K562 (cell line): ENCODE measurements at regions not wholly inside any gene's neighbourhood (a gene's known extent, or its start where the extent isn't known, plus 50 kb on each side); places are given as distances from the start of the nearest gene placed in this dataset.

ENCODE experiments used
- ATAC-seq: fragments of 200-7000 bp; cut with Tn5 transposase; 3 replicates; pipeline ENCODE4 v1.9.1; 2020; ENCODE audit warnings: moderate library complexity
- BruUV-seq: library from RNA; stranded (reverse); fragments of 400-500 nt; replicated peaks from 2 replicates; lab custom pipeline; 2021; lab: Mats Ljungman, UMichigan
- CTCF ChIA-PET: fragments of 300-600 bp; formaldehyde crosslinking; extraction: SDS; loops from one replicate; lab custom pipeline; 2021; ENCODE audit warnings: low intra/inter-chr PET ratio; lab: Yijun Ruan, JAX
- POLR2A ChIA-PET: fragments of 300-600, 350-650 bp; sonication (Branson Sonifier 250); formaldehyde crosslinking; extraction: SDS; loops from one replicate; lab custom pipeline; 2021; ENCODE audit warnings: antibody characterized with exemption, inconsistent platforms; lab: Yijun Ruan, JAX
- DNase-seq, 4 experiments: peaks; one replicate each; pipeline versions ENCODE4 v3.0.0 to v3.0.0-alpha.2; 2011 to 2018; ENCODE audit warnings: low spot score in 3 of 4, mixed read lengths in 3 of 4; ENCODE audit errors: extremely low read depth in 1 of 4
- FAIRE-seq: peaks from 2 replicates; lab custom pipeline; 2011; peaks lifted over from hg19 to GRCh38; lab: Jason Lieb, UNC
- H2AFZ ChIP-seq: 2 replicates; pipeline ENCODE4 v1.6.0; 2011; ENCODE audit warnings: low read depth, low read length, control low read depth, inconsistent platforms
- H3K27ac ChIP-seq: fragments of 200-600 bp; 3 replicates; pipeline ENCODE4 v1.8.0; 2011; ENCODE audit warnings: low read depth, mild to moderate bottlenecking, control low read depth, inconsistent platforms, low read length, moderate library complexity, mixed read lengths; ENCODE audit errors: extremely low read depth
- H3K27me3 ChIP-seq, 2 experiments: fragments of 300-600 bp in 1 of 2; 2 replicates in 1 of 2; 3 replicates in 1 of 2; pipeline versions ENCODE4 v1.6.0 to v1.8.0; 2011; ENCODE audit warnings: inconsistent platforms in 2 of 2, low read length in 2 of 2, mild to moderate bottlenecking in 1 of 2, mixed read lengths in 1 of 2, moderate library complexity in 1 of 2; ENCODE audit not compliant: control insufficient read depth in 2 of 2, insufficient read depth in 2 of 2
- H3K36me3 ChIP-seq: fragments of 300-600 bp; 3 replicates; pipeline ENCODE4 v1.8.0; 2011; ENCODE audit warnings: mild to moderate bottlenecking, low read length, inconsistent platforms; ENCODE audit not compliant: control insufficient read depth, insufficient read depth
- H3K4me1 ChIP-seq, 2 experiments: fragments of 200-600 bp in 1 of 2; replicated peaks in 1 of 2; 2 replicates in 1 of 2; 3 replicates in 1 of 2; pipeline versions ENCODE4 v1.5.1 to v1.8.0; 2011; ENCODE audit warnings: inconsistent platforms in 2 of 2, low read length in 2 of 2, mild to moderate bottlenecking in 1 of 2, mixed read lengths in 1 of 2, moderate library complexity in 1 of 2; ENCODE audit not compliant: control insufficient read depth in 2 of 2, insufficient read depth in 2 of 2
- H3K4me2 ChIP-seq: 2 replicates; pipeline ENCODE4 v1.6.1; 2011; ENCODE audit warnings: low read length, control low read depth, inconsistent platforms, mixed read lengths; ENCODE audit not compliant: insufficient read depth
- H3K4me3 ChIP-seq: fragments of 200-600 bp; sonication (generic), shearing (Covaris generic); 2 replicates; pipeline ENCODE4 v1.5.1; 2016; ENCODE audit warnings: control low read depth, inconsistent platforms
- H3K79me2 ChIP-seq: fragments of 200-600 bp; 3 replicates; pipeline ENCODE4 v1.8.0; 2011; ENCODE audit warnings: low read length, inconsistent platforms; ENCODE audit not compliant: control insufficient read depth, insufficient read depth
- H3K9ac ChIP-seq, 2 experiments: 2 replicates each; pipeline versions ENCODE4 v1.6.0 to v1.6.1; 2011; ENCODE audit warnings: low read depth in 2 of 2, low read length in 2 of 2, control low read depth in 1 of 2, inconsistent platforms in 1 of 2, mild to moderate bottlenecking in 1 of 2, mixed read lengths in 1 of 2; ENCODE audit not compliant: insufficient read depth in 1 of 2
- H3K9me1 ChIP-seq: one replicate; pipeline ENCODE4 v1.6.0; 2011; ENCODE audit warnings: inconsistent platforms, mild to moderate bottlenecking, low read length, moderate library complexity; ENCODE audit not compliant: control insufficient read depth, insufficient read depth
- H3K9me3 ChIP-seq: replicated peaks from 2 replicates; pipeline ENCODE4 v1.5.1; 2011; ENCODE audit warnings: low read depth, low read length, inconsistent platforms; ENCODE audit not compliant: control insufficient read depth, insufficient read depth
- H4K20me1 ChIP-seq: replicated peaks from 2 replicates; pipeline ENCODE4 v1.6.1; 2011; ENCODE audit warnings: low read length, inconsistent platforms, mixed read lengths; ENCODE audit not compliant: control insufficient read depth, insufficient read depth
- BCLAF1 ChIP-seq, 2 experiments: fragments of 450-650 bp in 1 of 2; IDR thresholded peaks; 2 replicates each; pipeline ENCODE4 v1.6.1; 2011 to 2017; ENCODE audit warnings: low read depth in 2 of 2, antibody characterized with exemption in 1 of 2, borderline replicate concordance in 1 of 2, low read length in 1 of 2, mild to moderate bottlenecking in 1 of 2, mixed read lengths in 1 of 2; ENCODE audit not compliant: control insufficient read depth in 1 of 2
- ETV5 ChIP-seq: sonication (generic); formaldehyde crosslinking; IDR thresholded peaks from 2 replicates; pipeline ENCODE4 v1.4.0; 2020; ENCODE audit warnings: low read depth, mild to moderate bottlenecking, missing genetic modification reagents
- HES1 ChIP-seq: fragments of 450-650 bp; IDR thresholded peaks from 2 replicates; pipeline ENCODE4 v1.6.1; 2016; ENCODE audit warnings: low read depth, mild to moderate bottlenecking, moderate library complexity
- MCM3 ChIP-seq: fragments of 450-650 bp; IDR thresholded peaks from 2 replicates; pipeline ENCODE4 v1.6.1; 2016
- RFX1 ChIP-seq: fragments of 450-650 bp; IDR thresholded peaks from 2 replicates; pipeline ENCODE4 v1.6.1; 2016; ENCODE audit warnings: mild to moderate bottlenecking, moderate library complexity
- SFPQ ChIP-seq: fragments of 200-400 bp; formaldehyde crosslinking; IDR thresholded peaks from 2 replicates; pipeline ENCODE4 v1.6.1; 2017; ENCODE audit warnings: mild to moderate bottlenecking, low read depth, low read length, moderate library complexity
- SNRNP70 ChIP-seq: fragments of 200-400 bp; formaldehyde crosslinking; optimal IDR thresholded peaks from 2 replicates; pipeline ENCODE3; 2017; ENCODE audit warnings: low read depth, low read length
- TCF7 ChIP-seq: sonication (generic); IDR thresholded peaks from 2 replicates; pipeline ENCODE4 v1.6.1; 2016; ENCODE audit warnings: antibody characterized with exemption, borderline replicate concordance
- TEAD1 ChIP-seq, 2 experiments: fragments of 450-650 bp in 1 of 2; sonication (generic) in 1 of 2; formaldehyde crosslinking; IDR thresholded peaks; 2 replicates each; pipeline versions ENCODE4 v1.4.0 to v1.8.0; 2020 to 2022; ENCODE audit warnings: mild to moderate bottlenecking in 2 of 2, missing genetic modification reagents in 1 of 2
- ZFP1 ChIP-seq: fragments of 450-650 bp; formaldehyde crosslinking; IDR thresholded peaks from 2 replicates; pipeline ENCODE4 v1.4.0; 2020; ENCODE audit warnings: mild to moderate bottlenecking, mixed read lengths
- ZNF24 ChIP-seq: fragments of 450-650 bp; IDR thresholded peaks from 2 replicates; pipeline ENCODE4 v1.6.1; 2016
- WGBS: fragments of 100-300 bp; shearing (Covaris generic); methylation state at CpG from one replicate; pipeline ENCODE4 v1.1.6; 2016; ENCODE audit warnings: low coverage, mixed read lengths; ENCODE audit not compliant: insufficient coverage; ENCODE audit errors: missing lambda C conversion rate; 5-methylcytosine and 5-hydroxymethylcytosine counted together
- in situ Hi-C: fragments of 300-500 bp; cut with MboI; formaldehyde crosslinking; loops from 4 replicates; pipeline ENCODE4 v1.15.0; 2018; ENCODE audit warnings: inconsistent platforms, mixed read lengths
- intact Hi-C: fragments of 100-400 bp; cut with micrococcal nuclease; formaldehyde crosslinking; loops from 2 replicates; pipeline ENCODE4 v1.14.2; 2022

- in situ Hi-C loops (no loop called here), intact Hi-C loops (no loop called here)
- H3K9me3 ChIP-seq = no peaks in the 10 kb centered on the region
- no peaks in the 10 kb centered on the region for H3K9me1 ChIP-seq
- 39% methylated on average over 3 of the region's 3 CpGs for WGBS
- ChIA-PET CTCF (no interaction called here), POLR2A (no interaction called here)
- peaks cover 3% of the 10 kb centered on the region; the same call in 1 of the 3 replicates for H3K36me3 ChIP-seq
- H4K20me1 ChIP-seq = no peaks in the 10 kb centered on the region
- no peak for ATAC-seq
- no peak overlapping the region for H3K4me2 ChIP-seq
- no TSS peak for BruUV-seq
- FAIRE-seq = no peak
- H3K4me3 ChIP-seq = no peak overlapping the region
- peaks cover 0 to 3% of the 10 kb centered on the region in 2 experiments; a peak in 1 of 5 replicates for H3K4me1 ChIP-seq
- H3K27ac ChIP-seq = no peak overlapping the region
- H3K27me3 ChIP-seq = no peaks in the 10 kb centered on the region
- H2AFZ ChIP-seq = no peak overlapping the region
- H3K9ac ChIP-seq = no peak overlapping the region
- TF ChIP-seq SNRNP70 (no peak), RFX1 (no peak), TCF7 (no peak), TEAD1 (CRISPR knock-in tag; IDR thresholded peaks at IDR 0.05) (no peak), ZNF24 (no peak), MCM3 (no peak), SFPQ (no peak), HES1 (no peak), BCLAF1 (IDR thresholded peaks at IDR 0.05; ENCODE audit: borderline replicate concordance in 1 of 2, control insufficient read depth in 1 of 2, low read depth in 2 of 2, low read length in 1 of 2) (no peak), ZFP1 (CRISPR knock-in tag) (no peak), ETV5 (no peak)
- H3K79me2 ChIP-seq = no peaks in the 10 kb centered on the region
- DNase-seq = no peak
Observed at GRCh38 chr3:124669470-124669869, 60.8 kb upstream of the UMPS start.
